ENCODE measurements at regions not wholly inside any gene's neighbourhood (a gene's known extent, or its start where the extent isn't known, plus 50 kb on each side); places are given as distances from the start of the nearest gene placed in this dataset.

DNA sequence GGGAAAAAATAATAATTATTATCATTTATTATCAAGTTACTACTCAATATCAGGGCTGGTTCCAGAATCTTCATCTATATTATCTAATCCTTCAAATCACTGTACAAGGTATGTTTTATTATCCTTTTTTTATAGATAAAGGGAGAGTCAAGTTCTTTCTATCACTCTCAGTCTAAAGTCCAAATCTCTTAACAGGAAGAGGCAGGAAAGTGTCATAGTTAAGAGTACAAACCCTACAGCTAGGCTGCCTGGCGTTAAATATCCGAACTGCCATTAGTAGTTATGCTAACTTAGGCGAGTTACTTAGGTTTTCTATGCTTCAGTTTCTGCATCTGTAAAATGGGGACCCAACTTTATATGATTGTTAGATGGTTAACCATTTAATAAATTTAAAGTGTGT lies 99.4 kb upstream of the CCDC91 start:
- intact Hi-C loops (cut with micrococcal nuclease; ENCODE audit: unreplicated experiment), result no loop called here
- BruUV-seq (replicated peaks), result no TSS peak
- H2AFZ ChIP-seq (ENCODE audit: low read length), result no peak overlapping the region
- no peaks in the 10 kb centered on the region for H3K36me3 ChIP-seq (ENCODE audit: insufficient read depth, low read length)
- H3K27ac ChIP-seq (ENCODE audit: low read depth, low read length, poor library complexity, severe bottlenecking), result no peak overlapping the region
- DNase-seq (ENCODE audit: low spot score), result no peak
- no peak overlapping the region for H3K4me3 ChIP-seq (ENCODE audit: low read depth, low read length, poor library complexity, severe bottlenecking)
- H3K9me2 ChIP-seq (ENCODE audit: insufficient read depth, low read length), result no peaks in the 10 kb centered on the region
- no peaks in the 10 kb centered on the region for H3K79me2 ChIP-seq (ENCODE audit: insufficient read depth, low read depth, low read length)
- H3K4me2 ChIP-seq (ENCODE audit: low read length), result no peak overlapping the region
- H3K4me1 ChIP-seq (ENCODE audit: insufficient read depth, low read length, poor library complexity, severe bottlenecking), result no peaks in the 10 kb centered on the region
- TF ChIP-seq, protein P1, sequence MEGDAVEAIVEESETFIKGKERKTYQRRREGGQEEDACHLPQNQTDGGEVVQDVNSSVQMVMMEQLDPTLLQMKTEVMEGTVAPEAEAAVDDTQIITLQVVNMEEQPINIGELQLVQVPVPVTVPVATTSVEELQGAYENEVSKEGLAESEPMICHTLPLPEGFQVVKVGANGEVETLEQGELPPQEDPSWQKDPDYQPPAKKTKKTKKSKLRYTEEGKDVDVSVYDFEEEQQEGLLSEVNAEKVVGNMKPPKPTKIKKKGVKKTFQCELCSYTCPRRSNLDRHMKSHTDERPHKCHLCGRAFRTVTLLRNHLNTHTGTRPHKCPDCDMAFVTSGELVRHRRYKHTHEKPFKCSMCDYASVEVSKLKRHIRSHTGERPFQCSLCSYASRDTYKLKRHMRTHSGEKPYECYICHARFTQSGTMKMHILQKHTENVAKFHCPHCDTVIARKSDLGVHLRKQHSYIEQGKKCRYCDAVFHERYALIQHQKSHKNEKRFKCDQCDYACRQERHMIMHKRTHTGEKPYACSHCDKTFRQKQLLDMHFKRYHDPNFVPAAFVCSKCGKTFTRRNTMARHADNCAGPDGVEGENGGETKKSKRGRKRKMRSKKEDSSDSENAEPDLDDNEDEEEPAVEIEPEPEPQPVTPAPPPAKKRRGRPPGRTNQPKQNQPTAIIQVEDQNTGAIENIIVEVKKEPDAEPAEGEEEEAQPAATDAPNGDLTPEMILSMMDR (conservative IDR thresholded peaks at IDR 0.05; ENCODE audit: low read length), result no peak
- TF ChIP-seq EZH2phosphoT487 (IDR thresholded peaks at IDR 0.05; ENCODE audit: borderline replicate concordance, low read depth, low read length), result no peak
- no peaks in the 10 kb centered on the region for H3K9me3 ChIP-seq (ENCODE audit: low read length)
- ChIA-PET CTCF (ENCODE audit: unreplicated experiment) (no interaction called here), POLR2A (no interaction called here)
- no peaks in the 10 kb centered on the region for H4K20me1 ChIP-seq (ENCODE audit: insufficient read depth, low read length)

DNA sequence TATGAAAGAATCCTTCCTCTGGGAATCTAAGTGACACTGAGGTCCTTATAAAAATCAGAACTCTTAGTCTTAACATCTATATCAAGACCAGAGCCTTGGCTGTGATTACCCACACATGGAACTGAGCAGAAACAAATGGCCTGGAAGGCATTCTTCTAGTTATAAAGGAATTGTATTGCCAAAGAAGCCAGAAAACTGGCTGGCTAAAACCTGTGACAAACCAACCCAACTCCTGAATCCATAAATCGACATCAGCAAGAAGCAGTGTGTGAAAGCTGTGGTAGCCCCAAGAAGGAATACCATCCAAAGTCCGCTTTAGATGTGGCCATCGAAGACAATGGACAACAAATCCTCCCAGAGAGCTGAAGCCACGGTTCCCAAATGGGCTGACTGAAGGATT lies 97.9 kb upstream of the CCDC91 start:
- Histone ChIP-seq H3K9me2 (ENCODE audit: insufficient read depth, low read length) (no peaks in the 10 kb centered on the region), H3K36me3 (ENCODE audit: insufficient read depth, low read length) (no peaks in the 10 kb centered on the region), H3K79me2 (ENCODE audit: insufficient read depth, low read depth, low read length) (no peaks in the 10 kb centered on the region), H4K20me1 (ENCODE audit: insufficient read depth, low read length) (no peaks in the 10 kb centered on the region), H3K27ac (ENCODE audit: low read depth, low read length, poor library complexity, severe bottlenecking) (no peak overlapping the region), H3K4me2 (ENCODE audit: low read length) (no peak overlapping the region), H3K4me1 (ENCODE audit: insufficient read depth, low read length, poor library complexity, severe bottlenecking) (no peaks in the 10 kb centered on the region), H3K4me3 (ENCODE audit: low read depth, low read length, poor library complexity, severe bottlenecking) (no peak overlapping the region), H2AFZ (ENCODE audit: low read length) (no peak overlapping the region), H3K9me3 (ENCODE audit: low read length) (no peaks in the 10 kb centered on the region)
- BruUV-seq (replicated peaks), result no TSS peak
- CTCF ChIA-PET (ENCODE audit: unreplicated experiment), result no interaction called here
- POLR2A ChIA-PET, result no interaction called here
- DNase-seq (ENCODE audit: low spot score), result no peak
- intact Hi-C loops (cut with micrococcal nuclease; ENCODE audit: unreplicated experiment), result no loop called here
- no peak for TF ChIP-seq EZH2phosphoT487 (IDR thresholded peaks at IDR 0.05; ENCODE audit: borderline replicate concordance, low read depth, low read length)
- TF ChIP-seq, protein P1 (conservative IDR thresholded peaks at IDR 0.05; ENCODE audit: low read length), result no peak

DNA sequence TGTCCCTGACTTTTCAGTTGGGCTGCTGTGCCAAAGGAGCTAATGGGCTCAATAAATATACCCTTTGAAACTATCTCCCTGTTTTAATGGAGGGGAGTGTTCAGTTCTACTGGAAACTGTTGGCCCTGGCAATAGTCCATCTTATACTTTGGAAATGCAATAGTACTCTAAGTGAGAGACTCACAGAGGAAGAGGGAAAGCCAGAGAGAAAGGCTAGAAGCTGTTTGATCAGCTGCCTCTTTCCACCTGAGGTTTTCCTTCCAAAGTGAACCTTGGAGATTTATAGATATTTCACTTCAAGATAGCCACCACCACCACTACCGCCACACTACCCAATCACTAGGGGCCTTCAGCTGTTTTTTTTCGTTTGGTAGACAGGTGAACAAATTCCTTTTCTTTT lies 93.6 kb upstream of the CCDC91 start:
- Histone ChIP-seq H4K20me1 (ENCODE audit: insufficient read depth, low read length) (no peaks in the 10 kb centered on the region), H3K79me2 (ENCODE audit: insufficient read depth, low read depth, low read length) (no peaks in the 10 kb centered on the region), H3K36me3 (ENCODE audit: insufficient read depth, low read length) (no peaks in the 10 kb centered on the region), H3K9me3 (ENCODE audit: low read length) (no peaks in the 10 kb centered on the region), H3K9me2 (ENCODE audit: insufficient read depth, low read length) (no peaks in the 10 kb centered on the region), H3K27ac (ENCODE audit: low read depth, low read length, poor library complexity, severe bottlenecking) (no peak overlapping the region), H2AFZ (ENCODE audit: low read length) (no peak overlapping the region), H3K4me2 (ENCODE audit: low read length) (no peak overlapping the region), H3K4me1 (ENCODE audit: insufficient read depth, low read length, poor library complexity, severe bottlenecking) (no peaks in the 10 kb centered on the region), H3K4me3 (ENCODE audit: low read depth, low read length, poor library complexity, severe bottlenecking) (no peak overlapping the region)
- no TSS peak for BruUV-seq (replicated peaks)
- TF ChIP-seq, protein P1 (conservative IDR thresholded peaks at IDR 0.05; ENCODE audit: low read length), result no peak
- no peak for TF ChIP-seq EZH2phosphoT487 (IDR thresholded peaks at IDR 0.05; ENCODE audit: borderline replicate concordance, low read depth, low read length)
- no peak for DNase-seq (ENCODE audit: low spot score)
- intact Hi-C loops (cut with micrococcal nuclease; ENCODE audit: unreplicated experiment), result no loop called here
- ChIA-PET CTCF (ENCODE audit: unreplicated experiment) (no interaction called here), POLR2A (interaction anchor here (0.7 kb wide), 2 partner anchors 172 to 473 kb away, joined by 3 read pairs; no protein-coding TSS in a partner anchor)

All from OCI-LY7 (cell line).